NCI-H1694 treated with DMSO at 0.1 percent for 48 hours (cell line): ENCODE measurements at regions not wholly inside any gene's neighbourhood (a gene's known extent, or its start where the extent isn't known, plus 50 kb on each side); places are given as distances from the start of the nearest gene placed in this dataset.
"Not testable (repeated sequence)": the region's sequence is repeated elsewhere in the genome, so short reads cannot be mapped to it uniquely, and the experiment has no call there.

Experiments
- DNase-seq: peaks from one replicate; lab custom pipeline; 2025; lab: John Stamatoyannopoulos, UW

DNA sequence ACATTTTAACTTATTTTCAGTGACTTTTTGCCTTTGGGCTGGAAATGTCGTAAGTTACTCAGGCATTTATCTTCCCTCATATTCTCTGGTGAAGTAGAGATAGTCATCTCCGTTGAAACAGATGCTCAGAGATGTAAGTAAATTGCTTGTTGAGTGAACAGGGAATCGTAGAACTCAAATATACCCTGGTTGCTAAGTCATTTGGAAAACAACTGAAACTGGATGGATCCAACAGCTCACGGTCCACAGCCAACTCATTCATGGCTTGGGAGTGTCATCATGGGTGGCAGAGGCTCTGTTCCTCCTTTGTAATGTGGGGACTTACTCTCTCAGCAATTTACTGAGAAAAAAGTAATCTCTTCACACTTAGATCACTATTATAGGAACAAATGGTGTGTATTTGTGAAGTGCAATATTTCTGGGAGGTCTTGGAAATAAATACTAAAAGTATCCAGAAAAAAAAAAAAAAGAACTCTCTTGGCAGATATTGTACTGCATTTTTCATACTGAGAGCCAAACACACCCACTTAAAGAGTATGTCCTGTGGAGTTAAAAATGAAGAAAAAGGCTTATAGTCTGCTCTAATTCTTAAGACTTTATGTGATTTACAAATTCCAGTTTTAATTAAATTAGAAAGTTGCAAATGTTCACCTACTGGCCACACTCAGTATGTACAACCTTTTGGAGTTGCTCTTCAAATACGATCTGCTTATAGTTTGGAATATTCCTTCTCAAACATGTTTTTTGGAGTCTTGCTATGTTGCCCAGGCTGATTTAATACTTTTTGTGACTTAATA lies 107.4 kb downstream of the LEPR start:
- peak; percentile 6 for DNase-seq

- no peak for DNase-seq
These were observed 111.6 kb downstream of the LEPR start for GRCh38 chr1:65531972-65532570.

DNA sequence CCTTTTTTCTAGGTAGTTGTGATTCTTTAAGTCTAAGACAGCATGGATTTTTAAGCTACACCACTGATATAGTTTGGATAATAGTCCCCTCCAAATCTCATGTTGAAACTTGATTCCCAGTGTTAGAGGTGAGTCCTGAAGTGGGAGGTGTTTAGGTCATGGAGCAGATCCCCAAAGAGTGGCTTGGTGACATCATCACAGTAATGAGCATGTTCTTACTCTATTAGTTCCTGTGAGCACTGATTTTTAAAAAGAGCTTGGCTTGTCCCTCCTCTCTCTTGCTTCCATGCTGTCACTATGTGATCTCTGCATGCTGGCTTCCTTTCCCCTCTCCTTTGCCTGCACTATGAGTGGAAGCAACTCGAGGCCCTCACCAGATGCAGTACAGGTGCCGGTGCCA lies 115.5 kb downstream of the LEPR start:
- DNase-seq: no peak

- no peak for DNase-seq
These were observed 117.6 kb downstream of the LEPR start for GRCh38 chr1:65538086-65538485.

- no peak for DNase-seq
These were observed 118.2 kb downstream of the LEPR start for GRCh38 chr1:65538664-65539063.

DNA sequence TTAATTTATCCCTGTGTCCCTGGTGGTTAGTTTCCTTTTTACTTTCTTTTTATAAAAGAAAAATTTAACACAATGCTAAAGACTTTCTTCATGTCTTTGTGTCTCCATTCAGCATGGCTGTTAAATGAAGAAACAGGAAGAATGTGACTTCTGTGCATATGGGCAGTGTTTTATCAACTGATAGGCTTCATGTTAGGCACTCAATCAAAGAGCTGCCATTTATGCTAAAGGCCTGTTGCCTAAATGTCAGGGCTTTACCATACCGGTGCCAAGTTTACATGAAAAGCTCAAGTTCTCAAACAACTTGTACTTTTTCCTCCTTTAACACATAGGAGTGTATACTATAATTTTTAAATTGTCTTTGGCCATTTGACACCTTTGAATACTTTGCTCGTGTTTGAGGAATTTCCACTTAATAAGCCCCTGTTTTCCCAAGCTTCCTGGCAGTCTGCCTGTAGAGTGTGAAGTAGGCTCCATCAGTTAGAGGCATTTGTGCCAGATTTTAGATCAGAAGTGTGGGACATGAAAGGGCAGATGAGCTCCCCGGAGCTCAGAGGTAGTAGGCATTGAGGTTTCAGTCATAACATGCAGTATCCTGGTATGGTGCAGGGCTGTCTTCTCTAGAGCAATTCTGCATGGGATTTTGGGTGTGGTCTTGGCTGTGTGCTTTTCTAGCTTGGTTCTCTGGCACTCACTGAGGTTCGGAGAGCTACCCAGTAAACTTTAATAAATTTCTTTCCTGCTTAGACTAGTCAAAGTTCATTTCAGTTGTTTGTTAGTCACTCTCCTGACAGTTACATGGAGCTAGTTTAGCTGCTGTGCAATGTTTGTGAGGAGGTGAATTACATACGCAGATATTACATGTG lies 119.0 kb downstream of the LEPR start:
- DNase-seq: no peak

DNA sequence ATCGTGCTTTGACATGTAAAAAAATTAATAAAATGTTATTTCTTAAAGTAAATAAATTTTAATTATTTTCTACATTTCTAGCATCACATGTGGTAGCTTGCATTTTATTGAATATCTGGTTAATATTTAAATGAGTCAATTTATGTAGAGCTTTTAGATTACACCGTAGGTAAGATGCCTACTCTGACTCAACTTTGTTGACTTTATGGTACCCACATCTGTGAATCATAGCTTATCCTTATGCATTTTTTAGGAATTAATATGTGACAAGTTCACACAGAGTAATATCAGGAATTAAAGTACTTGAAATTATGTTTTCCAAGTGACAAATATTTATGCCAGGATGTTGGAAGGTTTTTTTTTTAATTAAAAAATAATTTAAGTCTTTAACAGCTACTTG lies 120.7 kb downstream of the LEPR start:
- DNase-seq: no peak

GRCh38 chr1:65541865-65542264 lies 121.4 kb downstream of the LEPR start:
- no peak for DNase-seq

DNA sequence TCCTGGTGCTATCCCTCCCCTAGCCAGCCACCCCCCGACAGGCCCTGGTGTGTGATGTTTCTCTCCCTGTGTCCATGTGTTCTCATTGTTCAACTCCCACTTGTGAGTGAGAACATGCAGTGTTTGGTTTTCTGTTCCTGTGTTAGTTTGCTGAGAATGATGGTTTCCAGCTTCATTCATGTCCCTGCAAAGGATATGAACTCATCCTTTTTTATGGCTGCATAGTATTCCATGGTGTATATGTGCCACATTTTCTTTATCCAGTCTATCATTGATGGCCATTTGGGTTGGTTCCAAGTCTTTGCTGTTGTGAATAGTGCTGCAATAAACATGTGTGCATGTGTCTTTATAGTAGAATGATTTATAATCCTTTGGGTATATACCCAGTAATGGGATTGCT lies 122.1 kb downstream of the LEPR start:
- not testable (repeated sequence) for DNase-seq

DNA sequence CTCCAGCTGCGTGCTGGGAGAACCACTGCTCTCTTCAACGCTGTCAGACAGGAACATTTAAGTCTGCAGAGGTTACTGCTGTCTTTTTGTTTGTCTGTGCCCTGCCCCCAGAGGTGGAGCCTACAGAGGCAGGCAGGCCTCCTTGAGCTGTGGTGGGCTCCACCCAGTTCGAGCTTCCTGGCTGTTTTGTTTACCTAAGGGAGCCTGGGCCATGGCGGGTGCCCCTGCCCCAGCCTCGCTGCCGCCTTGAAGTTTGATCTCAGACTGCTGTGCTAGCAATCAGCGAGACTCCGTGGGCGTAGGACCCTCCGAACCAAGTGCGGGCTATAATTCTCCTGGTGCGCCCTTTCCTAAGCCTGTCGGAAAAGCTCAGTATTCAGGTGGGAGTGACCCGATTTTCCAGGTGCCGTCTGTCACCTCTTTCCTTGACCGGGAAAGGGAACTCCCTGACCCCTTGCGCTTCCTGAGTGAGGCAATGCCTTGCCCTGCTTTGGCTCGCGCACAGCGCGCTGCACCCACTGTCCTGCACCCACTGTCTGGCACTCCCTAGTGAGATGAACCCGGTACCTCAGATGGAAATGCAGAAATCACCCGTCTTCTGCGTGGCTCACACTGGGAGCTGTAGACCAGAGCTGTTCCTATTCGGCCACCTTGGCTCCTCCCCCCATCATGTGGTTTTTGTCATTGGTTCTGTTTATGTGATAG lies 130.0 kb downstream of the LEPR start:
- DNase-seq: not testable (repeated sequence)

- DNase-seq: not testable (repeated sequence)
These were observed 132.0 kb downstream of the LEPR start for GRCh38 chr1:65552484-65552883.

GRCh38 chr1:65554086-65554764 lies 133.8 kb downstream of the LEPR start:
- DNase-seq: not testable (repeated sequence)

DNA sequence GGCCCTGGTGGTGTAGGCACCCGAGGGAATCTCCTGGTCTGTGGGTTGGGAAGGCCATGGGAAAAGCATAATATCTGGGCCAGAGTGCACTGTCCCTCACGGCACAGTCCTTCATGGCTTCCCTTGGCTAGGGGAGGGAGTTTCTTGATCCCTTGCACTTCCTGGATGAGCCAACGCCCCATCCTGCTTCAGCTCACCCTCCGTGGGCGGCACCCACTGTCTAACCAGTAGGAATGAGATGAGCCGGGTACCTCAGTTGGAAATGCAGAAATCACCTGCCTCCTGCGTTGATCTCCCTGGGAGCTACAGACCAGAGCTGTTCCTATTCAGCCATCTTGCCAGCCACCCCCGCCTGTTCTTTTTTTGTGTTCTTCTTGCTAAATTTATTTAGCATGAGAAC lies 134.4 kb downstream of the LEPR start:
- no peak for DNase-seq

DNA sequence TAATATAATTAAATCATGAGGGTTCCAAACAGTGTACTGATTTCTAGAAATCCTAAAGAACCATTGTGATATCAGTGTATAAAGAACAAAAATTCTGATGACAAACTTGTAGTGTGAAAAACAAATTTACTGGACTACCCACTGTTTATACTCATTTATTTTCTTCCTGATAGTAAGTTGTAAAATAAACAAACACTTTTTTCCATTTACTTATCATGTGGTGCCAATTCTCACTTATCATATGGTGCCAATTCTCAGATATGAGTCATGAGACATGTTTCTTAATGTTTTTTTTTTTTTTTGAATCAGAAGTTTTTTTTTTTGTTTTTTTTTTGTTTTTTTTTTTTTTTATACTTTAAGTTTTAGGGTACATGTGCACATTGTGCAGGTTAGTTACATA lies 137.7 kb downstream of the LEPR start:
- no peak for DNase-seq

DNA sequence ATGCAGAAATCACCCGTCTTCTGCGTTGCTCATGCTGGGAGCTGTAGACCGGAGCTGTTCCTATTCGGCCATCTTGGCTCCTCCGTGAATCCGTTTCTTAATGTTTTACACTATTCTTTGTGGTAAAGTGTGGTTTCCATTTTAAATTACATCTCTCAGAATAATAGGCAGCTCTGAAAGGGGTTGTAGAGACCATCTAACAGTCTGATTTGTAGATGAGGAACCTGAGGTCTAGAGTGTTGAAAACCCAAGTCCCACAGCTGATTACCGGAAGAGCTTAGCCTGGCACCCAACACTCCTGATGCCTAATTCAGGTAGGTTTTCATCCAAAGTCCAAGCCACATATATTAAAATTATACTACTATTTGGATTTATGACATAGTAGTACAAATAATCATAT lies 144.0 kb downstream of the LEPR start:
- no peak for DNase-seq

- no peak for DNase-seq
These were observed 147.8 kb downstream of the LEPR start for GRCh38 chr1:65568285-65568684.

DNA sequence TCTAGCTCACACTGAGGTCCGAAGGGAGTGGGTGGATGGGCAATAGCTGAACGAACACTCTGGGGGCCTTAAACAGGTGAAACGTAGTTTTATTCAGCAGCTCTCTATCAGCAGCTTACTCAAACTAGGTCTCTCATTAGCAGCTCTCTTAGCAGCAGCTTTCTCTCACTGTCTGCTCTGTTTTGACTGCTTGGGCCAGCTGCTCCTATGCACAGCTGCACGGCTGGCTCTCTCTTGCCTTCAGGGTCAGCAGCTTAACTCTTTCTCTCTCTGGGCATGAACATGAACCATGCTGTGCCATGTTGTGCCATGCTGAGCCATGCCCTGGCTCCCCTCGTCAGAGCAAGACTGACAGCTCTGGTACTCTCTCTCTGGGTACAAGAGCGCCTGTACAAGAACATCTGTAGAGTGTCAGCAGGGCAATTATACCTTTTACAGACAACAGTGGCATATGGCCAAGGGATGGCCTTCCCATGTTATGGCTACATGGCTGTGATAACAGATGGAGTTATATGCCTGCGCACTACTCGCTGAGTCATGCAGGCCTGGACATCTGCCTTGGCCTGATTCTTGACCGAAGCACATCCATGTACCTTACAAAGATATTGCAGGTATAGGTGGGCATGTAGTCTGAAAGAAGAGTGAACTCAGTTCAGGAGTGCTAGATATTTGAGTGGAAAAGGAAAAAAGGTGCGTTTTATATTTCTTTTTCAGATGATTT lies 152.4 kb downstream of the LEPR start:
- peak; percentile 22 for DNase-seq

DNA sequence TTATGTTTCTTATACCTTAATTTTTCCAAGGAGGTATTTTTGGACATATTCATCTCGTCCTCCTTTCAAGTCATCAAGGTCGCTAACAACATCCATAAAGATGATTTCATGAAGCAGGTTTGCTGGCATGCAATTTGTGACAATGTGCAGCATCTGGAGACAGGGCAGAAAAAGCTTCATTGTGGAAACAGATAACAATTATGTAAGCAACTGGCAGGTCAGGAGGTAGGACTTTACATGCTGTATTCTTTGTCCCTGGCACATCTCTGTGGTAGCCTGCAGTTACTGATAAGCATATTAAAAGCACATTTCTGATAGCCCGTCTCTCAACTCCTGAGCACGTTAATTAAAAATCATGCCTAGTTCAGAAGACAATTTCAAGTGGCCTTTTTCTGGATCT lies 156.8 kb downstream of the LEPR start:
- DNase-seq: no peak

DNA sequence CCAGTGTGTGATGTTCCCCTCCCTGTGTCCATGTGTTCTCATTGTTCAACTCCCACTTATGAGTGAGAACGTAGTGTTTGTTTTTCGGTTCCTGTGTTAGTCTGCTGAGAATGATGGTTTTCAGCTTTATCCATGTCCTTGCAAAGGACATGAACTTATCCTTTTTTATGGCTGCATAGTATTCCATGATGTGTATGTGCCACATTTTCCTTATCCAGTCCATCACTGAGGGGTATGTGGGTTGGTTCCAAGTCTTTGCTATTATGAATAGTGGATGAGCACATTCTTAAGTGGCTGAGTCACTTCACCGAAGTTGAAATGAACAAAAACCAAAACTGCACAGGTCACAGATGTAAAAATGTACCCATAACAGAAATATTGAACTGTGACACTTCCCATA lies 157.5 kb downstream of the LEPR start:
- not testable (repeated sequence) for DNase-seq

DNA sequence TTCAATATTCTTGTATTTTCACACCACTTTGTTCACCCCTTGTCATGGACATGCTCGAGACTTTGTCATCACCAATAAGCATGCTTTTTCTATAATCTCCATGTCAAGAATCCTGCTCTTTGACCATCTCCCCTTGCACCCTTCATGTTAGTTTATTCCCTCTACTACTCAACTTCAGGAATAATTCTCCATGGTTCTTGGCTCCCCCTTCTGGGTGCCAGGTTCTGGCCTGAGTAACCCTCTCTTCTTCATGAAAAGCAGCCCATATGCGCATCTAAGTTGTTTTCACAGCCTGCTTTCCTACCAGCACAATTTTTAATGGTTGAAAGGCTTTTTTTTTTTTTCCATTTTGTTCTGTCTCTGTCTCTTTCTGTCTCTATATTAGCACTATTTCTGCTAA lies 160.7 kb downstream of the LEPR start:
- DNase-seq: no peak

DNA sequence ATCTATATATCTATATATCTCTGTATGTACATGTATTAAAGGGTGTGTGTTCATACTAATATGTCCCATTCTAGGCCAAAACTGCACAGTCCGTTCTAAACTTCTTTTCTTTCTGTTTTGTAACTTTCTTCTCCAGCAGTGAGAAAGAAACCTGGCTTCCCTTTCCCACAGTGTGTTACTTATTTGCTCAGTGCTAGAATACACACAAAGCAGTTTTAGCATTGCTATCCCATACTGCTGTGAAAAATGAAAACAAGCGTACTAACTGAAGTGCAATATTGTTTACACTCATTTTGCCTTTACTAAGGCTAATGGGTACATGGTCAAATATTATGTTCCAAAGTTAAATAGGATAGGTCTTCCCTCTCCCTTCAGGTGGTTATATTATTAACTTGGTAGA lies 163.9 kb downstream of the LEPR start:
- DNase-seq: no peak
